ENCODE measurements at regions not wholly inside any gene's neighbourhood (a gene's known extent, or its start where the extent isn't known, plus 50 kb on each side); places are given as distances from the start of the nearest gene placed in this dataset.

DNA sequence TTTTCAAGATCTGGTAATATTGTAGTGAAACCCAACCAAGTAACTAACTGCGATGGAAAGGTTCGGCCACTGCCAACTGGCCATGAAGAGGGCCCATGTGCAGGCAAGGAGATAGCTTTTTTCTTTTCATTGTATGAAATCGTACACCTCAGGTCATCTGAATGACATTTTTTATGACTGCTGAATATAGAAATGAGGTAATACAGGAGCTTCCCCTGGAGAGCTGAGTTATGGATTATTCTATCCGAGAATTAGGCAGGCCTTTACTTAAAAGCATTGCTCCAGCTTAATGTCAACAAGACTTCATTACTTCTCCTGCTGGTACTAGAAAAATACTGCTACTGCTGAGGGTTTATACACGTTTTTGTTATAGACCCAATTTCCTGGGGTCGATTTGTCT lies 1215.6 kb downstream of the EFNB2 start:
- no peak overlapping the region for H3K27ac ChIP-seq (ENCODE audit: low read depth, low read length)

DNA sequence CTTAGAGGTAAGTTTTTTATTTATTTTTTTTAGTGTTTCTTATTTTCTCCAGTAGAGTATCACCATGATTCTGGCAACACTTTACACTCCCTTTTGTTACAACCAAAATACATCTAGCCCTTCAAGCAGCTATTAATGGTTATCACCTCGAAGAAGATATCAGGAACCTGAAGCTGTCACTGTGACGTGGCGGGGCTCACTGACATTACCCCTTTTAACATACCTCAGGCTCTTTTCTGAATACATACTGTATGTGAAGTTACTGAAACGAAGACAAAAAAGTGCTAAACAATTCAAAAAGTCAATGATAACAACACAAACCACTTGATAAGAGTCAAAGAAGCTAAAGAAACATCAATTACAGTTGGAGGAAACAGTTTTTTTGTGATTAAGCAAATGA lies 1218.7 kb downstream of the EFNB2 start:
- no peaks in the 10 kb centered on the region for H3K27me3 ChIP-seq (ENCODE audit: control insufficient read depth, low read length)
- no peaks in the 10 kb centered on the region for H3K36me3 ChIP-seq (ENCODE audit: control insufficient read depth, low read length)
- no peak overlapping the region for H3K4me3 ChIP-seq (ENCODE audit: low read length)
- H4K20me1 ChIP-seq (ENCODE audit: control insufficient read depth, insufficient read depth, low read depth, low read length) = no peaks in the 10 kb centered on the region
- H3K27ac ChIP-seq (ENCODE audit: low read depth, low read length) = no peak overlapping the region
- H3F3A ChIP-seq (ENCODE audit: control insufficient read depth, insufficient read depth) = no peaks in the 10 kb centered on the region
- no peaks in the 10 kb centered on the region for H3K9me2 ChIP-seq (replicated peaks; ENCODE audit: control insufficient read depth, low read length)
- H3K4me1 ChIP-seq (ENCODE audit: control insufficient read depth, low read length) = no peaks in the 10 kb centered on the region
- H3K79me2 ChIP-seq (ENCODE audit: control insufficient read depth, low read length) = no peaks in the 10 kb centered on the region
- TF ChIP-seq EZH2phosphoT487 (IDR thresholded peaks at IDR 0.05; ENCODE audit: borderline replicate concordance, low read length) = no peak
- TF ChIP-seq, protein P1, sequence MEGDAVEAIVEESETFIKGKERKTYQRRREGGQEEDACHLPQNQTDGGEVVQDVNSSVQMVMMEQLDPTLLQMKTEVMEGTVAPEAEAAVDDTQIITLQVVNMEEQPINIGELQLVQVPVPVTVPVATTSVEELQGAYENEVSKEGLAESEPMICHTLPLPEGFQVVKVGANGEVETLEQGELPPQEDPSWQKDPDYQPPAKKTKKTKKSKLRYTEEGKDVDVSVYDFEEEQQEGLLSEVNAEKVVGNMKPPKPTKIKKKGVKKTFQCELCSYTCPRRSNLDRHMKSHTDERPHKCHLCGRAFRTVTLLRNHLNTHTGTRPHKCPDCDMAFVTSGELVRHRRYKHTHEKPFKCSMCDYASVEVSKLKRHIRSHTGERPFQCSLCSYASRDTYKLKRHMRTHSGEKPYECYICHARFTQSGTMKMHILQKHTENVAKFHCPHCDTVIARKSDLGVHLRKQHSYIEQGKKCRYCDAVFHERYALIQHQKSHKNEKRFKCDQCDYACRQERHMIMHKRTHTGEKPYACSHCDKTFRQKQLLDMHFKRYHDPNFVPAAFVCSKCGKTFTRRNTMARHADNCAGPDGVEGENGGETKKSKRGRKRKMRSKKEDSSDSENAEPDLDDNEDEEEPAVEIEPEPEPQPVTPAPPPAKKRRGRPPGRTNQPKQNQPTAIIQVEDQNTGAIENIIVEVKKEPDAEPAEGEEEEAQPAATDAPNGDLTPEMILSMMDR (IDR thresholded peaks at IDR 0.05; ENCODE audit: low read depth, low read length, poor library complexity, severe bottlenecking) = no peak
- H3K9me3 ChIP-seq (ENCODE audit: control insufficient read depth, insufficient read depth, low read length) = no peaks in the 10 kb centered on the region
- no peak overlapping the region for H3K4me2 ChIP-seq (ENCODE audit: low read length)

More for the DNA sequence above, 1215.6 kb downstream of the EFNB2 start:
- no peaks in the 10 kb centered on the region for H3K79me2 ChIP-seq (ENCODE audit: control insufficient read depth, low read length)
- no peak overlapping the region for H3K4me3 ChIP-seq (ENCODE audit: low read length)
- TF ChIP-seq EZH2phosphoT487 (IDR thresholded peaks at IDR 0.05; ENCODE audit: borderline replicate concordance, low read length) = no peak
- TF ChIP-seq, protein P1 (IDR thresholded peaks at IDR 0.05; ENCODE audit: low read depth, low read length, poor library complexity, severe bottlenecking) = no peak
- no peaks in the 10 kb centered on the region for H3K27me3 ChIP-seq (ENCODE audit: control insufficient read depth, low read length)
- H3K4me2 ChIP-seq (ENCODE audit: low read length) = no peak overlapping the region
- H4K20me1 ChIP-seq (ENCODE audit: control insufficient read depth, insufficient read depth, low read depth, low read length) = no peaks in the 10 kb centered on the region
- no peaks in the 10 kb centered on the region for H3K36me3 ChIP-seq (ENCODE audit: control insufficient read depth, low read length)
- H3K9me3 ChIP-seq (ENCODE audit: control insufficient read depth, insufficient read depth, low read length) = no peaks in the 10 kb centered on the region
- H3K4me1 ChIP-seq (ENCODE audit: control insufficient read depth, low read length) = no peaks in the 10 kb centered on the region
- H3K9me2 ChIP-seq (replicated peaks; ENCODE audit: control insufficient read depth, low read length) = no peaks in the 10 kb centered on the region
- H3F3A ChIP-seq (ENCODE audit: control insufficient read depth, insufficient read depth) = no peaks in the 10 kb centered on the region

DNA sequence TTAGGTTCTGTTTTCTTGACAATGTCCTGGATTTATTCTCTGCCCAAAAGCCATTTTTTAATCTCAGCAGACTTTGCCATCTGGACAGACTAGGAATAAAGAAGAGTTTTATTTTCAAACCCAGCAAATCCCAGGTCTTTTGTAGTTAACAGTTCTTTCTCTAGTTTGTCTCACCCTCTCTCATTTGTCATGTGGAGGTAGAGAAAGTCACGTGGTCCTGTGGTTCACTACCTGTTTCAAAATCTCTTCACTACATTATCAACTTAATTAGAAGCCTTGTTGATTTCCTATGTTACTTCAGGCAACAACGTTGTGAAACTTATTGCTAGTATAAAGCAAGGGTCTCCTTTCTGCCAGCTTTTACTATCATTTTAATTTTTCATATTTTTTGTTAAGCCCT lies 1222.6 kb downstream of the EFNB2 start:
- Histone ChIP-seq H3K9me2 (replicated peaks; ENCODE audit: control insufficient read depth, low read length) (no peaks in the 10 kb centered on the region), H4K20me1 (ENCODE audit: control insufficient read depth, insufficient read depth, low read depth, low read length) (no peaks in the 10 kb centered on the region)

More for the DNA sequence above, 1222.6 kb downstream of the EFNB2 start:
- H3K4me3 ChIP-seq (ENCODE audit: low read length) = no peak overlapping the region
- H3K36me3 ChIP-seq (ENCODE audit: control insufficient read depth, low read length) = no peaks in the 10 kb centered on the region
- no peaks in the 10 kb centered on the region for H3F3A ChIP-seq (ENCODE audit: control insufficient read depth, insufficient read depth)
- H3K9me3 ChIP-seq (ENCODE audit: control insufficient read depth, insufficient read depth, low read length) = no peaks in the 10 kb centered on the region
- H3K27ac ChIP-seq (ENCODE audit: low read depth, low read length) = no peak overlapping the region
- no peak overlapping the region for H3K4me2 ChIP-seq (ENCODE audit: low read length)
- no peak for TF ChIP-seq EZH2phosphoT487 (IDR thresholded peaks at IDR 0.05; ENCODE audit: borderline replicate concordance, low read length)
- TF ChIP-seq, protein P1 (IDR thresholded peaks at IDR 0.05; ENCODE audit: low read depth, low read length, poor library complexity, severe bottlenecking) = no peak
- no peaks in the 10 kb centered on the region for H3K27me3 ChIP-seq (ENCODE audit: control insufficient read depth, low read length)
- no peaks in the 10 kb centered on the region for H3K79me2 ChIP-seq (ENCODE audit: control insufficient read depth, low read length)
- no peaks in the 10 kb centered on the region for H3K4me1 ChIP-seq (ENCODE audit: control insufficient read depth, low read length)
